ENCODE measurements at regions not wholly inside any gene's neighbourhood (a gene's known extent, or its start where the extent isn't known, plus 50 kb on each side); places are given as distances from the start of the nearest gene placed in this dataset.

- no peak for DNase-seq
Observed at GRCh38 chr18:33805592-33805991, 227.6 kb downstream of the ASXL3 start.

- no peak for DNase-seq
Observed at GRCh38 chr18:33804258-33804657, 226.2 kb downstream of the ASXL3 start.

- DNase-seq, result no peak
Observed at GRCh38 chr18:33803636-33804035, 225.6 kb downstream of the ASXL3 start.

- no peak for DNase-seq
Observed at GRCh38 chr18:33802955-33803354, 224.9 kb downstream of the ASXL3 start.
